Common myeloid progenitor, CD34-positive (primary cell): ENCODE measurements at regions not wholly inside any gene's neighbourhood (a gene's known extent, or its start where the extent isn't known, plus 50 kb on each side); places are given as distances from the start of the nearest gene placed in this dataset.

Experiments
- CTCF ChIA-PET: fragments of 350-600 bp; sonication (Branson Sonifier 250); formaldehyde crosslinking; loops from one replicate; lab custom pipeline; 2021; ENCODE audit warnings: antibody characterized with exemption; lab: Charles Lee
- POLR2A ChIA-PET: fragments of 350-600 bp; sonication (Branson Sonifier 250); formaldehyde crosslinking; loops from one replicate; lab custom pipeline; 2021; ENCODE audit warnings: antibody characterized with exemption; lab: Charles Lee
- DNase-seq, 3 donors: peaks; one replicate each; pipeline versions ENCODE4 v3.0.0 to v3.0.0-alpha.2; 2013
- H3K27ac ChIP-seq, 2 experiments: 1 replicate in 1 of 2; 2 replicates in 1 of 2; pipeline ENCODE4 v1.7.0; 2013; ENCODE audit warnings: inconsistent platforms in 2 of 2, low read length in 2 of 2, mild to moderate bottlenecking in 2 of 2, low read depth in 1 of 2, moderate library complexity in 1 of 2; ENCODE audit not compliant: severe bottlenecking in 2 of 2, insufficient read depth in 1 of 2, poor library complexity in 1 of 2
- H3K27me3 ChIP-seq, 5 experiments: replicated peaks in 2 of 5; 1 replicate in 3 of 5; 2 replicates in 2 of 5; pipeline versions ENCODE4 v1.6.1 to v1.7.0; 2013; ENCODE audit warnings: low read length in 4 of 5, mild to moderate bottlenecking in 2 of 5, moderate library complexity in 2 of 5, inconsistent platforms in 1 of 5; ENCODE audit not compliant: insufficient read depth in 5 of 5, control insufficient read depth in 4 of 5
- H3K36me3 ChIP-seq, 4 experiments: 1 replicate in 2 of 4; 2 replicates in 2 of 4; pipeline versions ENCODE4 v1.6.1 to v1.7.0; 2013; ENCODE audit warnings: low read length in 3 of 4, control low read depth in 1 of 4, mild to moderate bottlenecking in 1 of 4; ENCODE audit not compliant: control insufficient read depth in 4 of 4, insufficient read depth in 4 of 4
- H3K4me1 ChIP-seq, 4 experiments: 1 replicate in 3 of 4; 2 replicates in 1 of 4; pipeline versions ENCODE4 v1.6.1 to v1.7.1; 2013; ENCODE audit warnings: low read length in 3 of 4, mild to moderate bottlenecking in 3 of 4, control low read depth in 1 of 4, inconsistent platforms in 1 of 4, moderate library complexity in 1 of 4; ENCODE audit not compliant: control insufficient read depth in 4 of 4, insufficient read depth in 4 of 4; ENCODE audit errors: control extremely low read depth in 1 of 4
- H3K4me3 ChIP-seq, 7 experiments: 1 replicate in 4 of 7; 2 replicates in 3 of 7; pipeline versions ENCODE4 v1.5.1 to v1.7.0; 2013; ENCODE audit warnings: mild to moderate bottlenecking in 7 of 7, low read length in 6 of 7, moderate library complexity in 6 of 7, inconsistent platforms in 2 of 7, low read depth in 2 of 7, control low read depth in 1 of 7; ENCODE audit not compliant: insufficient read depth in 4 of 7, control insufficient read depth in 1 of 7; ENCODE audit errors: extremely low read depth in 1 of 7
- H3K9me3 ChIP-seq, 5 experiments: 1 replicate in 4 of 5; 2 replicates in 1 of 5; pipeline versions ENCODE4 v1.6.1 to v1.7.1; 2013; ENCODE audit warnings: low read length in 4 of 5, mild to moderate bottlenecking in 2 of 5, inconsistent platforms in 1 of 5, low read depth in 1 of 5, moderate library complexity in 1 of 5; ENCODE audit not compliant: control insufficient read depth in 4 of 5, insufficient read depth in 2 of 5; ENCODE audit errors: control extremely low read depth in 1 of 5
- WGBS: methylation state at CpG from one replicate; pipeline ENCODE4 v1.1.5; 2013; ENCODE audit not compliant: insufficient coverage; 5-methylcytosine and 5-hydroxymethylcytosine counted together

- Histone ChIP-seq H3K9me3 (no peaks in the 10 kb centered on the region), H3K4me1 (no peaks in the 10 kb centered on the region), H3K4me3 (no peak overlapping the region), H3K27ac (no peak overlapping the region), H3K27me3 (no peaks in the 10 kb centered on the region), H3K36me3 (no peaks in the 10 kb centered on the region)
- CTCF ChIA-PET = no interaction called here
- WGBS = 100% methylated on average over 1 of the region's 3 CpGs
- no peak for DNase-seq
- POLR2A ChIA-PET = no interaction called here
These were observed 503.2 kb upstream of the ID4 start for GRCh38 chr6:19333936-19334335.

GRCh38 chr6:19336579-19336978 is 500.6 kb upstream of the ID4 start:
- ChIA-PET CTCF (no interaction called here), POLR2A (no interaction called here)
- H3K9me3 ChIP-seq = no peaks in the 10 kb centered on the region
- no CpG with 5 or more reads among the region's 4 CpGs for WGBS
- H3K4me1 ChIP-seq = peaks cover 0 to 7% (median 1%) of the 10 kb centered on the region in 4 experiments
- no peak overlapping the region for H3K4me3 ChIP-seq
- H3K27ac ChIP-seq = no peak overlapping the region
- no peaks in the 10 kb centered on the region for H3K36me3 ChIP-seq
- no peaks in the 10 kb centered on the region for H3K27me3 ChIP-seq
- no peak for DNase-seq

DNA sequence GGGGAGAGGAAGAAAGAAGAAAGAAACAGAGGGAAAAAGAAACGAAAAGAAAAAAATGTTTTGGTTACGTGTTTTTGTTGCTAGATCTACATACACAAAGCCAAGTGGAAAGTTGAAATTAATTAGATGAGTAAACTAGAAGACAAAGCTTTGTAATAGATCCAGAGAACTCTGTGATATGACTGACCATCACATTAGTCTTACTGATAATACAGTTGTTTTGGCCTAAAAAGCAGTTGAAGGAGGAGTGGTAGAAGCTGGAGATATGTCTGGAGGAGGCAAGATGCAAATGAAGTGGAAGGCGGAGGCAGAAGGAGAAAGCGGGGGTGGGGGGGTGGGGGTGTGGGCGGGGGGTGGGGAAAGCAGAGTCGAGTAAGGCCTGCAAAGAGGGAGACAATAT is 500.1 kb upstream of the ID4 start:
- POLR2A ChIA-PET = no interaction called here
- CTCF ChIA-PET = no interaction called here
- Histone ChIP-seq H3K4me3 (no peak overlapping the region), H3K4me1 (peaks cover 0 to 7% (median 1%) of the 10 kb centered on the region in 4 experiments), H3K27ac (no peak overlapping the region), H3K36me3 (no peaks in the 10 kb centered on the region), H3K9me3 (no peaks in the 10 kb centered on the region), H3K27me3 (no peaks in the 10 kb centered on the region)
- no peak for DNase-seq
- 93% methylated on average over 2 of the region's 6 CpGs for WGBS

- no peak overlapping the region for H3K27ac ChIP-seq
- H3K27me3 ChIP-seq = no peaks in the 10 kb centered on the region
- CTCF ChIA-PET = no interaction called here
- DNase-seq = no peak
- H3K4me1 ChIP-seq = peaks cover 0 to 7% (median 1%) of the 10 kb centered on the region in 4 experiments
- POLR2A ChIA-PET = interaction anchor here (0.7 kb wide), 1 partner anchor 290 kb away, joined by 3 read pairs; no protein-coding TSS in a partner anchor
- no peak overlapping the region for H3K4me3 ChIP-seq
- no CpG with 5 or more reads among the region's 1 CpG for WGBS
- no peaks in the 10 kb centered on the region for H3K36me3 ChIP-seq
- H3K9me3 ChIP-seq = peaks cover 0 to 2% (median 0%) of the 10 kb centered on the region in 5 experiments
These were observed 494.6 kb upstream of the ID4 start for GRCh38 chr6:19342616-19343015.

GRCh38 chr6:19349429-19349828 is 487.7 kb upstream of the ID4 start:
- H3K36me3 ChIP-seq = no peaks in the 10 kb centered on the region
- 100% methylated on average over 1 of the region's 3 CpGs for WGBS
- no peak for DNase-seq
- no peaks in the 10 kb centered on the region for H3K4me1 ChIP-seq
- no peak overlapping the region for H3K27ac ChIP-seq
- ChIA-PET CTCF (no interaction called here), POLR2A (no interaction called here)
- H3K27me3 ChIP-seq = no peaks in the 10 kb centered on the region
- no peak overlapping the region for H3K4me3 ChIP-seq
- H3K9me3 ChIP-seq = peaks cover 0 to 5% (median 4%) of the 10 kb centered on the region in 5 experiments

DNA sequence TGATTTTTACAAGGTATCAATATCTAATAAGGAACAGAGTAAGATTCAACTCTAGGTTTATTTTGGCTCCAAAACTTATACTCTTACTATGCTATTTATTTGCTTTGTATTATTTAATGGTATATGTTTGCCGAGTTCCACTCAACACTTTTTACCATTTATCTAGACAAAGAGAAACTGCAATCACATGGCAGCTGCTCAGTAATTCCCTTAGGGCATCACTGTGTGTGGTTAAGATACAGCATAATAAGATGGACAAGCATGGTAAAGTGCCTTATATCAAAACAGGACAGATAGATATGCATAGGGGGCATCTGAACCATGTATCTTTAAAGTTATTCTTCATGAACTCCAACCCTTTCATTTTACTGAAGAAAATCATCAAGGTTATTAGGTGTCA is 483.0 kb upstream of the ID4 start:
- no CpG with 5 or more reads among the region's 1 CpG for WGBS
- POLR2A ChIA-PET = no interaction called here
- H3K27ac ChIP-seq = no peak overlapping the region

GRCh38 chr6:19356692-19357091 is 480.5 kb upstream of the ID4 start:
- CTCF ChIA-PET = no interaction called here
- 92% methylated on average over 2 of the region's 2 CpGs for WGBS
- H3K4me1 ChIP-seq = no peaks in the 10 kb centered on the region
- POLR2A ChIA-PET = no interaction called here
- no peaks in the 10 kb centered on the region for H3K27me3 ChIP-seq
- H3K9me3 ChIP-seq = no peaks in the 10 kb centered on the region
- H3K36me3 ChIP-seq = no peaks in the 10 kb centered on the region
- H3K4me3 ChIP-seq = no peak overlapping the region
- no peak for DNase-seq
- H3K27ac ChIP-seq = no peak overlapping the region

More for the DNA sequence above, 483.0 kb upstream of the ID4 start:
- DNase-seq = no peak
- H3K9me3 ChIP-seq = peaks cover 0 to 5% (median 0%) of the 10 kb centered on the region in 5 experiments
- no peak overlapping the region for H3K4me3 ChIP-seq
- H3K4me1 ChIP-seq = no peaks in the 10 kb centered on the region
- CTCF ChIA-PET = no interaction called here
- no peaks in the 10 kb centered on the region for H3K36me3 ChIP-seq
- no peaks in the 10 kb centered on the region for H3K27me3 ChIP-seq
